ENCODE measurements at regions not wholly inside any gene's neighbourhood (a gene's known extent, or its start where the extent isn't known, plus 50 kb on each side); places are given as distances from the start of the nearest gene placed in this dataset.

DNA sequence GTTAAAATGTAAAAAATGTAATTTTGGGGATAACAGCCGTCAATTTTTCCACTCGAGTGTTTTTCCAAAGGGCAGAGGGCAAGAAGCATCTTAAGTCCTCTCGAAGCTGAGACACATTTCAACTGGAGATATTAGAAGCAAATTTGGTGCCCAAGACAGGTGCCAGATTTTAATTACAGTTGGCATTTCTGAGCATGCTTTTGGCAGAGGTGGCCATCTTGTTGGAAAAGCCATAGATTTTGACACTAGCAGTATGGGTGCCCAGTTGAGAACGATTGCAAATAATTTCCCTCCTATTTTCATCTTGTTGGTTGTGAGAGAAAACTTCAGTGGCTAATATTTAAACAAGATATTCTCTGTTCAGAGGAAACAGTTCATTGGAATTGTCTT is 146.3 kb downstream of the TM9SF2 start:
- H4K91ac ChIP-seq (replicated peaks; ENCODE audit: insufficient read length, low read length), result no peak overlapping the region
- no peak overlapping the region for H3K23ac ChIP-seq (ENCODE audit: insufficient read length)
- H2BK20ac ChIP-seq (ENCODE audit: low read length), result no peak overlapping the region
- no peak overlapping the region for H3K18ac ChIP-seq (ENCODE audit: extremely low read depth, low read length)
- H3K27me3 ChIP-seq (replicated peaks in 1 of 4; ENCODE audit: control insufficient read depth in 3 of 4, extremely low read depth in 1 of 4, insufficient read depth in 3 of 4, low read length in 3 of 4), result no peaks in the 10 kb centered on the region
- H2BK5ac ChIP-seq (ENCODE audit: low read depth, low read length), result no peak overlapping the region
- H4K20me1 ChIP-seq (replicated peaks in 1 of 2; ENCODE audit: control insufficient read depth in 1 of 2, insufficient read depth in 2 of 2, low read length in 2 of 2), result no peaks in the 10 kb centered on the region
- no peaks in the 10 kb centered on the region for H3K79me1 ChIP-seq (ENCODE audit: low read depth, low read length)
- no peak overlapping the region for H4K5ac ChIP-seq (ENCODE audit: insufficient read length, low read depth, low read length)
- no peak overlapping the region for H4K8ac ChIP-seq (ENCODE audit: extremely low read depth, insufficient read depth, low read length)
- no peak for FAIRE-seq
- H3K4me3 ChIP-seq (ENCODE audit: extremely low read depth in 1 of 4, insufficient read depth in 2 of 4, low read depth in 3 of 4, low read length in 4 of 4), result no peak overlapping the region
- H2BK120ac ChIP-seq (replicated peaks; ENCODE audit: low read depth, low read length), result no peak overlapping the region
- no peak overlapping the region for H2BK12ac ChIP-seq (ENCODE audit: low read depth, low read length)
- ChIA-PET POLR2A (ENCODE audit: partially characterized antibody) (no interaction called here), CTCF (ENCODE audit: partially characterized antibody) (interaction anchor here (1.0 to 5.4 kb wide), 4 partner anchors 9 to 312 kb away, joined by 3 to 35 read pairs (median 3); no protein-coding TSS in a partner anchor)
- no peak overlapping the region for H2AK5ac ChIP-seq (ENCODE audit: low read depth, low read length)
- H3K14ac ChIP-seq (ENCODE audit: insufficient read length), result no peak overlapping the region
- H3K23me2 ChIP-seq (ENCODE audit: low read depth, low read length), result no peaks in the 10 kb centered on the region
- no peak for TF ChIP-seq POU5F1 (IDR thresholded peaks at IDR 0.05; ENCODE audit: low read depth, low read length)
- no peak for TF ChIP-seq TBP (IDR thresholded peaks at IDR 0.05; ENCODE audit: low read depth, low read length)
- TF ChIP-seq, protein P1, sequence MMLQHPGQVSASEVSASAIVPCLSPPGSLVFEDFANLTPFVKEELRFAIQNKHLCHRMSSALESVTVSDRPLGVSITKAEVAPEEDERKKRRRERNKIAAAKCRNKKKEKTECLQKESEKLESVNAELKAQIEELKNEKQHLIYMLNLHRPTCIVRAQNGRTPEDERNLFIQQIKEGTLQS (IDR thresholded peaks at IDR 0.05; ENCODE audit: insufficient read depth, low read depth, low read length), result no peak
- no peaks in the 10 kb centered on the region for H3K9me3 ChIP-seq (ENCODE audit: insufficient read depth in 2 of 2, low read depth in 1 of 2, low read length in 1 of 2)
- H3K56ac ChIP-seq (replicated peaks; ENCODE audit: insufficient read length, low read depth, low read length), result no peak overlapping the region
- no peaks in the 10 kb centered on the region for H3K36me3 ChIP-seq (ENCODE audit: control insufficient read depth in 2 of 4, insufficient read depth in 4 of 4, low read length in 3 of 4)
- peaks cover 0 to 4% (median 0%) of the 10 kb centered on the region in 4 experiments; a peak in 2 of 7 replicates for H3K4me1 ChIP-seq (replicated peaks in 1 of 4; ENCODE audit: control insufficient read depth in 3 of 4, insufficient read depth in 4 of 4, low read length in 3 of 4)
- no peak overlapping the region for H2AFZ ChIP-seq (ENCODE audit: low read length)
- WGBS, 2 experiments (ENCODE audit: extremely low coverage in 1 of 2, insufficient coverage in 1 of 2, insufficient read length in 1 of 2, insufficient replicate concordance in 2 of 2, low coverage in 1 of 2, low lambda C conversion rate in 2 of 2, missing lambda C conversion rate in 1 of 2), result 83% methylated on average over 4 of the region's 4 CpGs; no CpG with 5 or more reads in 1 of the 2 experiments
- H2BK15ac ChIP-seq (ENCODE audit: low read length), result no peak overlapping the region
- DNase-seq (ENCODE audit: low read depth in 1 of 2, low spot score in 2 of 2), result no peak
- no peak overlapping the region for H3K27ac ChIP-seq (ENCODE audit: low read depth, low read length)
- no peak overlapping the region for H3K4me2 ChIP-seq (ENCODE audit: insufficient read depth in 1 of 2, low read depth in 2 of 2, low read length in 2 of 2)
- H3K4ac ChIP-seq (replicated peaks; ENCODE audit: insufficient read length, low read depth, low read length), result no peak overlapping the region
- no peak overlapping the region for H3K9ac ChIP-seq (replicated peaks in 1 of 4; ENCODE audit: extremely low read depth in 1 of 4, low read depth in 3 of 4, low read length in 3 of 4)
- H3K79me2 ChIP-seq (ENCODE audit: control insufficient read depth in 1 of 2, insufficient read depth in 2 of 2, low read length in 2 of 2), result no peaks in the 10 kb centered on the region

All from H1 (cell line).